ENCODE measurements at regions not wholly inside any gene's neighbourhood (a gene's known extent, or its start where the extent isn't known, plus 50 kb on each side); places are given as distances from the start of the nearest gene placed in this dataset.
"Not testable (repeated sequence)": the region's sequence is repeated elsewhere in the genome, so short reads cannot be mapped to it uniquely, and the experiment has no call there.

GRCh38 chr12:54105809-54106208 is 52.2 kb downstream of the HOXC4 start:
- H3K27ac Mint-ChIP-seq; DNase-seq; H3K4me3 Mint-ChIP-seq; H3K9me3 Mint-ChIP-seq (ENCODE audit: insufficient read depth); POLR2A ChIA-PET; ATAC-seq; H3K36me3 Mint-ChIP-seq (ENCODE audit: low read depth); CTCF ChIA-PET: not testable (repeated sequence)
- Mint-ChIP-seq H3K27me3 (ENCODE audit: low read depth) (peaks cover 68% of the 10 kb centered on the region), H3K4me1 (ENCODE audit: low read depth) (peaks cover 11% of the 10 kb centered on the region)

- DNase-seq; POLR2A ChIA-PET; H3K27ac Mint-ChIP-seq; H3K4me1 Mint-ChIP-seq (ENCODE audit: low read depth); H3K36me3 Mint-ChIP-seq (ENCODE audit: low read depth); ATAC-seq; H3K9me3 Mint-ChIP-seq (ENCODE audit: insufficient read depth); CTCF ChIA-PET; H3K4me3 Mint-ChIP-seq: not testable (repeated sequence)
- peaks cover 66% of the 10 kb centered on the region for H3K27me3 Mint-ChIP-seq (ENCODE audit: low read depth)
Observed at GRCh38 chr12:54106252-54106651, 52.6 kb downstream of the HOXC4 start.

- H3K9me3 Mint-ChIP-seq (ENCODE audit: insufficient read depth); H3K27ac Mint-ChIP-seq; H3K36me3 Mint-ChIP-seq (ENCODE audit: low read depth); H3K4me1 Mint-ChIP-seq (ENCODE audit: low read depth); CTCF ChIA-PET; DNase-seq; H3K4me3 Mint-ChIP-seq; POLR2A ChIA-PET; ATAC-seq: not testable (repeated sequence)
- peaks cover 65% of the 10 kb centered on the region for H3K27me3 Mint-ChIP-seq (ENCODE audit: low read depth)
Observed at GRCh38 chr12:54106803-54107579, 53.4 kb downstream of the HOXC4 start.

- H3K4me3 Mint-ChIP-seq; ATAC-seq; DNase-seq; H3K27ac Mint-ChIP-seq; CTCF ChIA-PET; H3K36me3 Mint-ChIP-seq (ENCODE audit: low read depth); POLR2A ChIA-PET; H3K9me3 Mint-ChIP-seq (ENCODE audit: insufficient read depth): not testable (repeated sequence)
- peaks cover 38% of the 10 kb centered on the region for H3K27me3 Mint-ChIP-seq (ENCODE audit: low read depth)
- H3K4me1 Mint-ChIP-seq (ENCODE audit: low read depth), result peaks cover 33% of the 10 kb centered on the region
Observed at GRCh38 chr12:54112336-54112735, 58.7 kb downstream of the HOXC4 start.

GRCh38 chr12:54116055-54116454 is 62.4 kb downstream of the HOXC4 start:
- peaks cover 28% of the 10 kb centered on the region for H3K27me3 Mint-ChIP-seq (ENCODE audit: low read depth)
- H3K27ac Mint-ChIP-seq; H3K4me3 Mint-ChIP-seq; POLR2A ChIA-PET; ATAC-seq; CTCF ChIA-PET; H3K36me3 Mint-ChIP-seq (ENCODE audit: low read depth); DNase-seq; H3K9me3 Mint-ChIP-seq (ENCODE audit: insufficient read depth): not testable (repeated sequence)
- peaks cover 32% of the 10 kb centered on the region for H3K4me1 Mint-ChIP-seq (ENCODE audit: low read depth)

GRCh38 chr12:54117392-54117791 is 63.8 kb downstream of the HOXC4 start:
- H3K9me3 Mint-ChIP-seq (ENCODE audit: insufficient read depth); POLR2A ChIA-PET; DNase-seq; ATAC-seq; H3K27ac Mint-ChIP-seq; H3K36me3 Mint-ChIP-seq (ENCODE audit: low read depth); CTCF ChIA-PET; H3K4me3 Mint-ChIP-seq: not testable (repeated sequence)
- Mint-ChIP-seq H3K4me1 (ENCODE audit: low read depth) (peaks cover 32% of the 10 kb centered on the region), H3K27me3 (ENCODE audit: low read depth) (peaks cover 35% of the 10 kb centered on the region)

- peaks cover 17% of the 10 kb centered on the region for H3K4me1 Mint-ChIP-seq (ENCODE audit: low read depth)
- CTCF ChIA-PET; H3K36me3 Mint-ChIP-seq (ENCODE audit: low read depth); H3K9me3 Mint-ChIP-seq (ENCODE audit: insufficient read depth); H3K27ac Mint-ChIP-seq; POLR2A ChIA-PET; H3K4me3 Mint-ChIP-seq; ATAC-seq; DNase-seq: not testable (repeated sequence)
- peaks cover 50% of the 10 kb centered on the region for H3K27me3 Mint-ChIP-seq (ENCODE audit: low read depth)
Observed at GRCh38 chr12:54119082-54119481, 65.4 kb downstream of the HOXC4 start.

- H3K9me3 Mint-ChIP-seq (ENCODE audit: insufficient read depth); H3K36me3 Mint-ChIP-seq (ENCODE audit: low read depth); H3K4me3 Mint-ChIP-seq; DNase-seq; POLR2A ChIA-PET; ATAC-seq; CTCF ChIA-PET; H3K27ac Mint-ChIP-seq: not testable (repeated sequence)
- H3K4me1 Mint-ChIP-seq (ENCODE audit: low read depth), result peaks cover 12% of the 10 kb centered on the region
- H3K27me3 Mint-ChIP-seq (ENCODE audit: low read depth), result peaks cover 75% of the 10 kb centered on the region
Observed at GRCh38 chr12:54123981-54124380, 64.8 kb downstream of the SMUG1 start.

- DNase-seq; H3K9me3 Mint-ChIP-seq (ENCODE audit: insufficient read depth); POLR2A ChIA-PET; H3K27ac Mint-ChIP-seq; CTCF ChIA-PET; H3K4me3 Mint-ChIP-seq; H3K36me3 Mint-ChIP-seq (ENCODE audit: low read depth); ATAC-seq: not testable (repeated sequence)
- H3K27me3 Mint-ChIP-seq (ENCODE audit: low read depth), result peaks cover 86% of the 10 kb centered on the region
- peaks cover 12% of the 10 kb centered on the region for H3K4me1 Mint-ChIP-seq (ENCODE audit: low read depth)
Observed at GRCh38 chr12:54125708-54126028, 63.1 kb downstream of the SMUG1 start.

- H3K9me3 Mint-ChIP-seq (ENCODE audit: insufficient read depth), result no peaks in the 10 kb centered on the region
- DNase-seq, result no peak
- peaks cover 12% of the 10 kb centered on the region for H3K4me1 Mint-ChIP-seq (ENCODE audit: low read depth)
- peaks cover 2% of the 10 kb centered on the region for H3K36me3 Mint-ChIP-seq (ENCODE audit: low read depth)
- H3K27me3 Mint-ChIP-seq (ENCODE audit: low read depth), result peaks cover 86% of the 10 kb centered on the region
- H3K4me3 Mint-ChIP-seq, result no peak overlapping the region
- ChIA-PET CTCF (no interaction called here), POLR2A (no interaction called here)
- no peak for ATAC-seq
- no peak overlapping the region for H3K27ac Mint-ChIP-seq
Observed at GRCh38 chr12:54126029-54126695, 62.6 kb downstream of the SMUG1 start.

GRCh38 chr12:54126696-54127537 is 61.9 kb downstream of the SMUG1 start:
- peaks cover 2% of the 10 kb centered on the region for H3K36me3 Mint-ChIP-seq (ENCODE audit: low read depth)
- no peak for ATAC-seq
- peaks cover 79% of the 10 kb centered on the region for H3K27me3 Mint-ChIP-seq (ENCODE audit: low read depth)
- DNase-seq, result no peak
- no peak overlapping the region for H3K4me3 Mint-ChIP-seq
- no peak overlapping the region for H3K27ac Mint-ChIP-seq
- peaks cover 12% of the 10 kb centered on the region for H3K4me1 Mint-ChIP-seq (ENCODE audit: low read depth)
- ChIA-PET CTCF (no interaction called here), POLR2A (no interaction called here)
- H3K9me3 Mint-ChIP-seq (ENCODE audit: insufficient read depth), result no peaks in the 10 kb centered on the region

GRCh38 chr12:54127538-54128259 is 61.1 kb downstream of the SMUG1 start:
- ATAC-seq (no peak), DNase-seq (no peak)
- Mint-ChIP-seq H3K27ac (no peak overlapping the region), H3K4me1 (ENCODE audit: low read depth) (peaks cover 12% of the 10 kb centered on the region), H3K9me3 (ENCODE audit: insufficient read depth) (no peaks in the 10 kb centered on the region), H3K4me3 (no peak overlapping the region), H3K36me3 (ENCODE audit: low read depth) (peaks cover 2% of the 10 kb centered on the region), H3K27me3 (ENCODE audit: low read depth) (peaks cover 71% of the 10 kb centered on the region)
- POLR2A ChIA-PET, result no interaction called here
- CTCF ChIA-PET, result no interaction called here
